Prostate gland (tissue), 2 donors: ENCODE measurements at regions not wholly inside any gene's neighbourhood (a gene's known extent, or its start where the extent isn't known, plus 50 kb on each side); places are given as distances from the start of the nearest gene placed in this dataset.
"Not testable (repeated sequence)": the region's sequence is repeated elsewhere in the genome, so short reads cannot be mapped to it uniquely, and the experiment has no call there.

Source experiments
- CTCF ChIP-seq, 4 experiments: fragments of 200-600 bp in 2 of 4; fragments of 450-650 bp in 2 of 4; sonication (generic) in 2 of 4; IDR thresholded peaks; 1 replicate in 3 of 4; 2 replicates in 1 of 4; pipeline ENCODE4 v1.5.1; 2016 to 2019; ENCODE audit warnings: antibody characterized with exemption in 4 of 4, mild to moderate bottlenecking in 2 of 4, moderate library complexity in 2 of 4
- POLR2A ChIP-seq: fragments of 450-650 bp; IDR thresholded peaks from one replicate; pipeline ENCODE4 v1.6.1; 2016; ENCODE audit warnings: antibody characterized with exemption, mild to moderate bottlenecking
- POLR2AphosphoS5 ChIP-seq: sonication (generic); formaldehyde crosslinking; IDR thresholded peaks from one replicate; pipeline ENCODE4 v1.6.1; 2017; ENCODE audit warnings: antibody characterized with exemption

GRCh38 chr5:176755593-176755992, 54.8 kb upstream of the UNC5A start:
- not testable (repeated sequence) for TF ChIP-seq POLR2AphosphoS5; POLR2A; CTCF (IDR thresholded peaks at IDR 0.05)
